Epithelial cell of proximal tubule (primary cell): ENCODE measurements at regions not wholly inside any gene's neighbourhood (a gene's known extent, or its start where the extent isn't known, plus 50 kb on each side); places are given as distances from the start of the nearest gene placed in this dataset.
"Not testable (repeated sequence)": the region's sequence is repeated elsewhere in the genome, so short reads cannot be mapped to it uniquely, and the experiment has no call there.

Experiments
- DNase-seq: peaks from one replicate; pipeline ENCODE4 v3.0.0-alpha.2; 2011; ENCODE audit warnings: low read depth
- H3K4me3 ChIP-seq: 2 replicates; pipeline ENCODE4 v1.5.1; 2011; ENCODE audit warnings: low read depth, mild to moderate bottlenecking, low read length
- TF ChIP-seq, protein P1 (sequence below): conservative IDR thresholded peaks from 2 replicates; pipeline ENCODE4 v1.5.1; 2012; ENCODE audit warnings: low read depth, mild to moderate bottlenecking, low read length

GRCh38 chr19:29001141-29001581, 211.8 kb downstream of the UQCRFS1 start:
- H3K4me3 ChIP-seq, result no peak overlapping the region
- no peak for DNase-seq
- TF ChIP-seq, protein P1, sequence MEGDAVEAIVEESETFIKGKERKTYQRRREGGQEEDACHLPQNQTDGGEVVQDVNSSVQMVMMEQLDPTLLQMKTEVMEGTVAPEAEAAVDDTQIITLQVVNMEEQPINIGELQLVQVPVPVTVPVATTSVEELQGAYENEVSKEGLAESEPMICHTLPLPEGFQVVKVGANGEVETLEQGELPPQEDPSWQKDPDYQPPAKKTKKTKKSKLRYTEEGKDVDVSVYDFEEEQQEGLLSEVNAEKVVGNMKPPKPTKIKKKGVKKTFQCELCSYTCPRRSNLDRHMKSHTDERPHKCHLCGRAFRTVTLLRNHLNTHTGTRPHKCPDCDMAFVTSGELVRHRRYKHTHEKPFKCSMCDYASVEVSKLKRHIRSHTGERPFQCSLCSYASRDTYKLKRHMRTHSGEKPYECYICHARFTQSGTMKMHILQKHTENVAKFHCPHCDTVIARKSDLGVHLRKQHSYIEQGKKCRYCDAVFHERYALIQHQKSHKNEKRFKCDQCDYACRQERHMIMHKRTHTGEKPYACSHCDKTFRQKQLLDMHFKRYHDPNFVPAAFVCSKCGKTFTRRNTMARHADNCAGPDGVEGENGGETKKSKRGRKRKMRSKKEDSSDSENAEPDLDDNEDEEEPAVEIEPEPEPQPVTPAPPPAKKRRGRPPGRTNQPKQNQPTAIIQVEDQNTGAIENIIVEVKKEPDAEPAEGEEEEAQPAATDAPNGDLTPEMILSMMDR, result no peak

GRCh38 chr19:28999724-29000433, 213.1 kb downstream of the UQCRFS1 start:
- H3K4me3 ChIP-seq, result no peak overlapping the region
- DNase-seq, result no peak
- TF ChIP-seq, protein P1, result no peak

DNA sequence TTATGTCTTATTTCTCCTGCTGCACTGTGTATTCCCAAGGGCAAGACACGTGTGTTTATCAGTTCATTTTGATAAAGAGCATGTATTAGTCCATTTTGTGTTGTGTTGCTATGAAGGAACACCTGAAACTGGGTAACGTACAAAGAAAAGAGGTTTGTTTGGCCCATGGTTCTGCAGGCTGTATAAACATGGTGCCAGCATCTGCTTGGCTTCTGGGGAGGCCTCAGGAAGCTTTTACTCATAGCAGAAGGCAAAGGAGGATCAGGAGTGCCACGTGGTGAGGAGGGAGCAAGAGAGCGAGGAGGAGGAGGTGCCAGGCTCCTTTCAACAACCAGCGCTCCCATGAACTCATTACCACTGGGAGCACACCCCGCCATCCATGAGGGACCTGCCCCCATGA, 214.0 kb downstream of the UQCRFS1 start:
- no peak overlapping the region for H3K4me3 ChIP-seq
- DNase-seq, result no peak
- TF ChIP-seq, protein P1, result no peak

GRCh38 chr19:28997866-28998265, 215.1 kb downstream of the UQCRFS1 start:
- H3K4me3 ChIP-seq, result not testable (repeated sequence)
- DNase-seq, result peak; percentile 82

DNA sequence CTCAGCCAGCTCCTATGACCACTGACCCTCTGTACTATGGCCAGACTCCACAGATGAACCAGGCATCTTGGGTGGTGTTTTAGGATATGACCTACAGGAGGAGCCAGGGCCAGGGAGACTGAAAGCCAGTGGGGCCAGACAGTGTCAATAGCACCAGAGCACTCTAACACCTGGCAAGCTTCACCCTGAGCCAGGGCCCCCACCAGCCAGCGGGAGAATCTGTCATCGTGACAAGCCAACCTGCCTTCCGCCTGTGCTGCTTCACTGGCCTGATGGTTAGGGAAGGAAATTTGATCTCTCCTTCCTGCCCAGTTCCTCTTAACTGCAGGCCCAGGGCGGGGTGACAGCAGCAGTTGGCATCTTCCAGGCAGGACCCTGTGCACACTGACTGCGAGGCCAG, 222.4 kb downstream of the UQCRFS1 start:
- TF ChIP-seq, protein P1, result peak; percentile 21
- no peak for DNase-seq
- H3K4me3 ChIP-seq, result no peak overlapping the region

DNA sequence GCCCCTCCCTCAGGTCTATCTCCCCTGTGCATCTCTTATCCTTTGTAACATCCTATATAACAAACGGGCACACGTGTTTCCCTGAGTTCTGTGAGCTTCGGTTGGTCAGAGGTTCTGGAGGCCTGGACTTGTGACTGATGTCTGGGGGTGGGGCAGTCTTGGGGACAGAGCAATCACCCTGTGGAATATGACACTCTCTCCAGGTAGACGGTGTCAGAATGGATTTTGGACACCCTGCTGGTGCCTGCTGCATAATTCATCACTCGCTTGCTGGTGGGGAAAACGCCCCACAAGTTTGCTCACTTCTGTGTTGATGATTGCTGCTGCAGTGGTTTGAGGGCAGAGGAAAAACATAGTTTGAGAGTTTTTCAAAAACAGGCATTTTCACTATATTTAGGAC, 223.2 kb downstream of the UQCRFS1 start:
- TF ChIP-seq, protein P1, result no peak
- DNase-seq, result no peak
- no peak overlapping the region for H3K4me3 ChIP-seq

GRCh38 chr19:28988066-28988465, 224.9 kb downstream of the UQCRFS1 start:
- DNase-seq, result no peak
- TF ChIP-seq, protein P1, result no peak

More at GRCh38 chr19:28988066-28988465, 224.9 kb downstream of the UQCRFS1 start:
- no peak overlapping the region for H3K4me3 ChIP-seq
